GM18498 (cell line): ENCODE measurements at regions not wholly inside any gene's neighbourhood (a gene's known extent, or its start where the extent isn't known, plus 50 kb on each side); places are given as distances from the start of the nearest gene placed in this dataset.

ENCODE experiments used
- ATAC-seq: cut with Tn5 transposase; IDR thresholded peaks from one replicate; pipeline ENCODE4 v1.9.1; 2021; ENCODE audit warnings: mild to moderate bottlenecking, moderate library complexity; ENCODE audit not compliant: unreplicated experiment

- ATAC-seq = no peak
These were observed 699.1 kb upstream of the AMOT start for GRCh38 chrX:113539599-113540356.

- no peak for ATAC-seq
These were observed 688.9 kb upstream of the AMOT start for GRCh38 chrX:113529426-113530013.

- peak; percentile 100 for ATAC-seq
These were observed 682.2 kb upstream of the AMOT start for GRCh38 chrX:113522814-113523213.

GRCh38 chrX:113514906-113515305, 674.3 kb upstream of the AMOT start:
- ATAC-seq = no peak

- no peak for ATAC-seq
These were observed 672.2 kb upstream of the AMOT start for GRCh38 chrX:113512700-113513395.

- ATAC-seq = no peak
These were observed 670.0 kb upstream of the AMOT start for GRCh38 chrX:113510586-113510985.

- no peak for ATAC-seq
These were observed 652.3 kb upstream of the AMOT start for GRCh38 chrX:113492895-113493294.

GRCh38 chrX:113473418-113473817, 632.8 kb upstream of the AMOT start:
- peak; percentile 78 for ATAC-seq

- peak; percentile 73 for ATAC-seq
These were observed 632.4 kb upstream of the AMOT start for GRCh38 chrX:113473015-113473414.

GRCh38 chrX:113470166-113470565, 629.5 kb upstream of the AMOT start:
- no peak for ATAC-seq

- no peak for ATAC-seq
These were observed 617.1 kb upstream of the AMOT start for GRCh38 chrX:113457719-113458118.

- no peak for ATAC-seq
These were observed 615.0 kb upstream of the AMOT start for GRCh38 chrX:113455582-113455981.

GRCh38 chrX:113429011-113429410, 588.4 kb upstream of the AMOT start:
- ATAC-seq = no peak

GRCh38 chrX:113422323-113422722, 581.7 kb upstream of the AMOT start:
- no peak for ATAC-seq

GRCh38 chrX:113421432-113421831, 580.8 kb upstream of the AMOT start:
- ATAC-seq = no peak

GRCh38 chrX:113412106-113412505, 571.5 kb upstream of the AMOT start:
- ATAC-seq = no peak

GRCh38 chrX:113408843-113409242, 568.2 kb upstream of the AMOT start:
- no peak for ATAC-seq

- ATAC-seq = no peak
These were observed 559.6 kb upstream of the AMOT start for GRCh38 chrX:113400193-113400704.

- no peak for ATAC-seq
These were observed 559.0 kb upstream of the AMOT start for GRCh38 chrX:113399506-113400192.

- ATAC-seq = no peak
These were observed 551.7 kb upstream of the AMOT start for GRCh38 chrX:113392355-113392754.

- no peak for ATAC-seq
These were observed 551.2 kb upstream of the AMOT start for GRCh38 chrX:113391875-113392274.
